DMS153 treated with DMSO at 0.1 percent for 48 hours (cell line): ENCODE measurements at regions not wholly inside any gene's neighbourhood (a gene's known extent, or its start where the extent isn't known, plus 50 kb on each side); places are given as distances from the start of the nearest gene placed in this dataset.

Source experiments
- DNase-seq: peaks from one replicate; lab custom pipeline; 2025; ENCODE audit not compliant: unreplicated experiment; lab: John Stamatoyannopoulos, UW

- no peak for DNase-seq
Measured at GRCh38 chr5:155068616-155069100, 55.1 kb downstream of the KIF4B start.

GRCh38 chr5:155069961-155070360, 56.4 kb downstream of the KIF4B start:
- no peak for DNase-seq

- DNase-seq = no peak
Measured at GRCh38 chr5:155070781-155071180, 57.2 kb downstream of the KIF4B start.

GRCh38 chr5:155076379-155076778, 62.8 kb downstream of the KIF4B start:
- DNase-seq = no peak

GRCh38 chr5:155079698-155080097, 66.1 kb downstream of the KIF4B start:
- no peak for DNase-seq

- no peak for DNase-seq
Measured at GRCh38 chr5:155080721-155081120, 67.2 kb downstream of the KIF4B start.

- no peak for DNase-seq
Measured at GRCh38 chr5:155081618-155082017, 68.1 kb downstream of the KIF4B start.

GRCh38 chr5:155082401-155082800, 68.8 kb downstream of the KIF4B start:
- no peak for DNase-seq

GRCh38 chr5:155085282-155085989, 71.9 kb downstream of the KIF4B start:
- DNase-seq = no peak

GRCh38 chr5:155087036-155087435, 73.5 kb downstream of the KIF4B start:
- DNase-seq = no peak

GRCh38 chr5:155088811-155089210, 75.3 kb downstream of the KIF4B start:
- DNase-seq = no peak

GRCh38 chr5:155089643-155090042, 76.1 kb downstream of the KIF4B start:
- DNase-seq = no peak

- no peak for DNase-seq
Measured at GRCh38 chr5:155091063-155091648, 77.6 kb downstream of the KIF4B start.

- no peak for DNase-seq
Measured at GRCh38 chr5:155091768-155092717, 78.5 kb downstream of the KIF4B start.

- DNase-seq = no peak
Measured at GRCh38 chr5:155094455-155094854, 80.9 kb downstream of the KIF4B start.

- no peak for DNase-seq
Measured at GRCh38 chr5:155097995-155098394, 84.4 kb downstream of the KIF4B start.

- DNase-seq = no peak
Measured at GRCh38 chr5:155098433-155098832, 84.9 kb downstream of the KIF4B start.

- DNase-seq = no peak
Measured at GRCh38 chr5:155101697-155102096, 88.1 kb downstream of the KIF4B start.

- no peak for DNase-seq
Measured at GRCh38 chr5:155103146-155103545, 89.6 kb downstream of the KIF4B start.

GRCh38 chr5:155104441-155104840, 90.9 kb downstream of the KIF4B start:
- DNase-seq = no peak

GRCh38 chr5:155106221-155106620, 92.7 kb downstream of the KIF4B start:
- DNase-seq = no peak

GRCh38 chr5:155113888-155114287, 100.3 kb downstream of the KIF4B start:
- no peak for DNase-seq
